HAP-1 (cell line): ENCODE measurements at regions not wholly inside any gene's neighbourhood (a gene's known extent, or its start where the extent isn't known, plus 50 kb on each side); places are given as distances from the start of the nearest gene placed in this dataset.
"Not testable (repeated sequence)": the region's sequence is repeated elsewhere in the genome, so short reads cannot be mapped to it uniquely, and the experiment has no call there.

Experiments used
- DNase-seq, 2 experiments: peaks; one replicate each; pipeline ENCODE4 v3.0.0-alpha.2; 2016 to 2020; ENCODE audit warnings: low spot score in 2 of 2
- H3K27me3 ChIP-seq: fragments of 250-450 bp; sonication (Bioruptor Pico); 2 replicates; pipeline ENCODE4 v1.5.1; 2020; ENCODE audit warnings: low read depth, mild to moderate bottlenecking, moderate library complexity
- H3K36me3 ChIP-seq: fragments of 250-450 bp; sonication (Bioruptor Pico); replicated peaks from 2 replicates; pipeline ENCODE4 v1.5.1; 2020; ENCODE audit warnings: mild to moderate bottlenecking
- H3K4me1 ChIP-seq: fragments of 250-450 bp; sonication (Bioruptor Pico); 2 replicates; pipeline ENCODE4 v1.5.1; 2020; ENCODE audit warnings: mild to moderate bottlenecking
- H3K4me3 ChIP-seq: fragments of 250-450 bp; sonication (Bioruptor Pico); 2 replicates; pipeline ENCODE4 v1.5.1; 2020; ENCODE audit warnings: mild to moderate bottlenecking, moderate library complexity
- H3K9me3 ChIP-seq: fragments of 250-450 bp; sonication (Bioruptor Pico); 2 replicates; pipeline ENCODE4 v1.5.1; 2020; ENCODE audit warnings: mild to moderate bottlenecking, moderate library complexity
- in situ Hi-C: fragments of 300-500 bp; cut with MboI; formaldehyde crosslinking; loops from 3 replicates; pipeline ENCODE4 v1.14.3; 2020; ENCODE audit warnings: low sequenced_read_pairs, inconsistent platforms, mixed read lengths

DNA sequence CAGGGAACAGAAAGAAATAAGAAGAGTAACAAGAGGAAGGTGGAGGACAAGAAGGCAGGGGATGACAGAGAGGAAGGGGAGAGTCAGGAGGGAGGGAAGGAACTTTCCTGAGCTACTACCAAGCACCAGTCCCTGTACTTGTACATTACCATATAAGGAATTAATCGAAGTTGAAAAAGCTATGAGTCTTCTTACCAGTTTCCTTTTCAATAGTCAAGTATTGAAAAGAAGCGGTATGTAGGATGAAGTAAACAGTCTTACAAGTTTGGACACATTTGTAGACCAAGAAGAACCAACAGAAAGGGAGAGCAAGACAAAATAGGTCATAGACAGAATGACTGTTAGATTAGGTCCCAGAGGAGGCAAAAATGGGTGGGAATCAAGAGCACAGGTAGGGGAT, 629.7 kb upstream of the DIPK2B start:
- Histone ChIP-seq H3K27me3 (no peaks in the 10 kb centered on the region), H3K4me3 (no peak overlapping the region), H3K9me3 (no peaks in the 10 kb centered on the region), H3K4me1 (no peaks in the 10 kb centered on the region), H3K36me3 (peaks cover 17% of the 10 kb centered on the region)
- no peak for DNase-seq
- in situ Hi-C loops, result loop anchor here (25.0 kb wide), 2 partner anchors 318 to 532 kb away; no protein-coding TSS in a partner anchor

DNA sequence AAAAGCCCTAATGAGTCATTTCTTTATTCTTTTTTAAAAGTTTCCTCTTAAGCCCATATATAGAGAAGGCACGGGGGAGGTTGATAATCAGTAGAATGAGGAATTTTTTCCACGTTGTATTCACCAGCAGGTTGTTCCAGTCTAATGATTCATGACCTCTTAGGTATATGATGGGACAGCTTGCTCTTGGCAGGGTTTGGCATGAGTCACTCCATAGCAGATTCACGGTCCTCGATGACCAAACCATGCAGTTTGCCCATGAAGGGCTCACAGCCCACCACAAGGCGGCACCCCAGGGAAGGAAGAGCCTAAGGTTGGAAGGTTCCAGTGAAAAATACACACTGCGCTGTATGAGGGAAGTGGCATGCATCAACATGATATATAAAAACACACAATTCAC, 623.8 kb upstream of the DIPK2B start:
- Histone ChIP-seq H3K4me1 (no peaks in the 10 kb centered on the region), H3K9me3 (no peaks in the 10 kb centered on the region), H3K36me3 (peaks cover 19% of the 10 kb centered on the region), H3K27me3 (no peaks in the 10 kb centered on the region), H3K4me3 (no peak overlapping the region)
- peak in 1 of 2 experiments; percentile 32 for DNase-seq
- in situ Hi-C loops, result no loop called here

DNA sequence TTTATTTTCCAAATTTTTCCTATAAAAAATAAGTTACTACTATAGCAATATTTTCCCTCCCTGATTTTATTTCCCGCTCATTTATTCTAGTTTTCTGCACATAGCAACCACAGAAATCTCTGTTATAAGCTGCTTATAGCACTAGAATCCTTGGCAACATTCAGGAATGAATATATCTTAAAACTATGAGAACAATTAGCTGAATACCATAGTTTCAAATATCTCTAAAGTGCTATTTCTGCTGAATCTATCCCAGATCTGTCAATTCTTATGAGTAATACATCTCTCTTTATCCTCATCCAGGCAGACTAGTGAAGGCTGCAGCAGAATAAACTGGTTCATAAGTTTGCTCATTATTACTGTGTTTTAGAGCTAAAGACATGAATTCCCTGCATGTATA, 622.9 kb upstream of the DIPK2B start:
- no peaks in the 10 kb centered on the region for H3K4me1 ChIP-seq
- no peak for DNase-seq
- H3K9me3 ChIP-seq, result no peaks in the 10 kb centered on the region
- in situ Hi-C loops, result no loop called here
- peaks cover 29% of the 10 kb centered on the region for H3K36me3 ChIP-seq
- no peak overlapping the region for H3K4me3 ChIP-seq
- H3K27me3 ChIP-seq, result no peaks in the 10 kb centered on the region

DNA sequence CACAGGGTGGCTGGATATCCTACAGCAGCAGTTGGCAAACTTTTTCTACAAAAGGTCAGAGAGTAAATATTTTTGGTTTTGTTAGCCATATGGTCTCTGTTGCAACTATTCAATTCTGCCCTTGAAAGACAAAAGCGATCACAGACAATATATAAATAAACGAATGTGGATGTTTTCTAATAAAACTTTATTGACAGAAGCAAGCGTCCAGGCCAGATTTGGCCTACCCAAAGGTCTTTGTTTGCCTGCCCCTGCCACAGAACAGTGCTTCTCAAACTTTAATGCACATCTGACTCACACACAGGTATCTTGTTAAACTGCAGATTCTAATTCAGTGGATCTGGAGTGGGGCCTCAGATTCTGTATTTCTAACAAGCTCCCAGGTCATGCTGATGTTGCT, 621.4 kb upstream of the DIPK2B start:
- H3K36me3 ChIP-seq, result peaks cover 36% of the 10 kb centered on the region
- no peaks in the 10 kb centered on the region for H3K9me3 ChIP-seq
- no peaks in the 10 kb centered on the region for H3K4me1 ChIP-seq
- H3K4me3 ChIP-seq, result no peak overlapping the region
- DNase-seq, result no peak
- H3K27me3 ChIP-seq, result no peaks in the 10 kb centered on the region
- in situ Hi-C loops, result no loop called here

DNA sequence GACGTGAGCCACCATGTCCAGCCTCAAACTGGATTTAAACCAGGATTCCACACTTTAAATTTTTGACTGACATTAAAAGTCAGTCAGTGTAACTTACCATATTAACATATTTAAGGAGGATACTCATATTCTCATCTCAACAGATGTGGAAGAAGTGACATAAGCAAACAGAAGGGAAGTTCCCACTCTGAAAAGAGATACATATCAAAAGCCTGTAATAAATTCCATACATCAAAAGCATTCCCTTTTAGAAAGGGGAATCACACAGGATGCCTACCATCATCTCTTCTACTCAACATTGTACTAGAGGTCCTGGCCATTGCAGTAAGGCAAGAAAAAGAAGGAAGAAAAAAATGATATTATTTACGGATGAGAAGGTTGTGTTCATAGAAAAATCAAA, 618.2 kb upstream of the DIPK2B start:
- peaks cover 45% of the 10 kb centered on the region for H3K36me3 ChIP-seq
- H3K27me3 ChIP-seq, result no peaks in the 10 kb centered on the region
- in situ Hi-C loops, result no loop called here
- no peak overlapping the region for H3K4me3 ChIP-seq
- no peak for DNase-seq
- H3K4me1 ChIP-seq, result no peaks in the 10 kb centered on the region
- no peaks in the 10 kb centered on the region for H3K9me3 ChIP-seq

DNA sequence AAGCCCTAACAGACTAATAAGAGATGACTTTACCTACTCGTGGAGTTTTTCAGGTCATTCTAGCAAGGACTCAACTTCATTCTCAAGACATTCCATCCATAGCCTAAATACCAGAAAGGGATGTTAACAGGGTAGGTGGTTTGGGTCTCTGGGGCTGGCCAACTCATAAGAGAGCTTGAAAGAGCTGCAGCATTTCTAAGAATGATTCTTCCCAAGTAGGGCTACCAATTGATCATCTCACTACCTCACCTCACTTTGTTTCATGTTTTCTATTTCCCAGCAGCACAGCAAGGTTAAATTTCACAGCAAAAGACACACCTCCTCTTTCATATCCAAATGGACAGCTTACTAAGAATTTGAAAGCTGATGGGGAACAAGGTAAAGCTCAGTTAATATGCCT, 614.8 kb upstream of the DIPK2B start:
- peaks cover 13% of the 10 kb centered on the region for H3K4me1 ChIP-seq
- H3K9me3 ChIP-seq, result peaks cover 3% of the 10 kb centered on the region; the same call in 1 of the 2 replicates
- no peak overlapping the region for H3K4me3 ChIP-seq
- H3K36me3 ChIP-seq, result peaks cover 37% of the 10 kb centered on the region
- in situ Hi-C loops, result no loop called here
- no peaks in the 10 kb centered on the region for H3K27me3 ChIP-seq
- DNase-seq, result no peak

DNA sequence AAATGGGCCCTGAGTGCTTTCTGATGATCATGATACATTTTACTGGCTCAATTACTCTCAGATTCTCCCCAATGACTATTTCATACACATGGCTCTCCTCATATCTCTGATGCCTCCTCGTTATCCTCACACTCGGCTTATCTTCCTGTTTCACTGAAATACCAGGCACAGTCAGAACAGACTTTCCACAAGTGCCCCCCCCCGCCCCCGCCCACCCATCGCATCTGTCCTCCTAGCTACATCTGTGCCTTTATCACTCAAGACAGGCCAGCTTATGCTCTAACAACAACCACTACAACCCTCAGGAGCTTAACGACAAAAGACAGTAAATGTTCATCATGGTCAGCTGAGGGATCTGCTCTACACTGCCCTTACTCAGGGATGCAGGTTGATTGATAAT, 610.6 kb upstream of the DIPK2B start:
- Histone ChIP-seq H3K4me3 (no peak overlapping the region), H3K9me3 (peaks cover 3% of the 10 kb centered on the region; the same call in 1 of the 2 replicates), H3K27me3 (no peaks in the 10 kb centered on the region), H3K4me1 (peaks cover 25% of the 10 kb centered on the region), H3K36me3 (peaks cover 20% of the 10 kb centered on the region)
- in situ Hi-C loops, result no loop called here
- DNase-seq, result no peak

DNA sequence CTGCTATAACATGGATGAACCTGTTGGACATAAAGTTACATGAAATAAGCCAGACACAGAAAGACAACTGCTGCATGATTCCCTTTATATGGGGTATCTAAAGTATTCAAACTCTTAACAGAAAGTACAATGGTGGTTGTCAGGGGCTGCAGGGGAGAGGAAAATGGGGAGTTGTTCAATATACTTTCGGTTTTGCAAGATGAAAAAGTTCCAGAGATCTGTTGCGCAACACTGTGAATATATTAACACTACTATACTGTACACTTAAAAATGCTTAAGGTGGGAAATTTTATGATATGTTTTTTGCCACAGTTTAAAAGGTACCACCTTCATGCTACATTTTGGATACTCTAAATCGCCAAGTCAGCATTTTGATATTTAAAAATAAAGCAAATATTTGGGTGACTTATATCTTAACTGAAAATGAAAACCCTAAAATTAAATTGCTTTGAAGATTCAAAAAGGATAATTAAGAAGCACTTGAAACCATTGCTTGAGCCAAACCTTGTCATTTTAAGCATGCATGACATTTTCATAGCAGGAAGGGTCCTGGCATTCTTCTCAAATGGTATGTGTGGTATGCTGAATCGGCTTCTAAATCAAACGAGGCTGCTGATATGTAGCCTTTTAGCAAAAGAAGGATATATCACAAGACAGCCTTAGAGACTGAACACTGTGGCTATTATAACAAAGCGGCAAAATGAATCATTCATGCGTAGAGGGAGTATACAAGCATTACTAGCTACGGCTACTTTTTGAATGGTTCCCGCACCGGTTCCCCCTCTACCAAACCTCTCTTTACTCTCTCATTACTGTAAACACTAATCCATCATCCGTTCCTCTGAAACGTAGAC, 607.1 kb upstream of the DIPK2B start:
- DNase-seq, result peak in 1 of 2 experiments; percentile 28
- Histone ChIP-seq H3K4me3 (no peak overlapping the region), H3K4me1 (peaks cover 35% of the 10 kb centered on the region), H3K27me3 (no peaks in the 10 kb centered on the region), H3K9me3 (no peaks in the 10 kb centered on the region), H3K36me3 (peaks cover 5% of the 10 kb centered on the region; the same call in 1 of the 2 replicates)
- in situ Hi-C loops, result no loop called here

DNA sequence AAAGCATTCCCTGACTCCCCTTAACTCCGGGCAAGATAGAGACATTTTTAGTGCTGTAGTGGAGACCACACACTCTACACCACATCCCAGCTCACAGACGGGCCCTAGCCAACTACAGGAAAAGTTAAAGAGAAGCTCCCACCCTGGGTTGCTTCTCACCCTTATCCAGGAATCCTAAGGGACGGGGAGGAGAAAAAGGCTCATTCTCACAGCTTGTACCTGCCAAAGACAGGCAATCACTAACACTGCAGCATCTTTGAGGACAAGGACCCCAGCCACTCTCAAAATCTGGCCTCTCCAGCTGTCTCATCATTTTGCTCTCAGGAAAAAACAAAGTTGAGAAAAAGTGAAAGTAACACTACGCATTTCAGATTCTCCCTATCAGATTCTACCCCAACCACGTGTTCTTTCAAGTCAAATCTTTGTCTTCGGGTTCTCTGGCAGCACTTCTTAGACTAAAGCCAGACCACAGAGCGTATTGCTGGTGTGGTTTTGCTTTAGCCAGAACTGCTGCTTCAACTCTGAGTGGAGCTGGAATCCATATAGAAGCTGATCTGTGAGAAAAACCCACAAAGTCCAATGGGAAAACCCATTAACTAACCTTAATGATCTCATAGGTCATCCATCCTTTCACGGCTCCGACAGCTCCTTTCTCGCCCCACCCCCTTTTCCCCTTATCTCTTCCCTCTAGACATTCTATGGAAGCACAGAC, 605.9 kb upstream of the DIPK2B start:
- no peak for DNase-seq
- H3K36me3 ChIP-seq, result peaks cover 7% of the 10 kb centered on the region; the same call in 1 of the 2 replicates
- no peak overlapping the region for H3K4me3 ChIP-seq
- no peaks in the 10 kb centered on the region for H3K27me3 ChIP-seq
- in situ Hi-C loops, result no loop called here
- H3K4me1 ChIP-seq, result peaks cover 38% of the 10 kb centered on the region
- H3K9me3 ChIP-seq, result no peaks in the 10 kb centered on the region

DNA sequence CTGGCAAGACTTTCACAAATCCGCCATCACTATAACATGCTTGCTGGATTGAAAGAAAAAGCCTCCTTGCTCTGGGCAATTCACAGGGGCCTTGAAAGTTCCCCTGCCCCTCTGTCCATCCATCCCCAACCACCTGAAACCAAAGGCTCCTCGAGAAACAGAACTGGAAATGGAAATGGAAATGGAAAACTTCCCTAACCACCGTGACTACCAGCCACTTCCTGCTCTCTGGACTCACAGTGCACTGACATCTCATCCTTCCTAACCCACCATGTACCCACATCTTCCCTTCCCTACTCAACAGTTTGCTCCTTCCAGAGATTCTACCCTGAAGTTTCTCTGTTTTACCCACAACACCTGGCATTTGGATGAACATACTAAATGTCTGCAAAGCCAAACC, 603.6 kb upstream of the DIPK2B start:
- DNase-seq, result no peak
- peaks cover 12% of the 10 kb centered on the region; the same call in 1 of the 2 replicates for H3K36me3 ChIP-seq
- H3K4me3 ChIP-seq, result no peak overlapping the region
- no peaks in the 10 kb centered on the region for H3K27me3 ChIP-seq
- H3K9me3 ChIP-seq, result no peaks in the 10 kb centered on the region
- in situ Hi-C loops, result no loop called here
- peaks cover 22% of the 10 kb centered on the region for H3K4me1 ChIP-seq

DNA sequence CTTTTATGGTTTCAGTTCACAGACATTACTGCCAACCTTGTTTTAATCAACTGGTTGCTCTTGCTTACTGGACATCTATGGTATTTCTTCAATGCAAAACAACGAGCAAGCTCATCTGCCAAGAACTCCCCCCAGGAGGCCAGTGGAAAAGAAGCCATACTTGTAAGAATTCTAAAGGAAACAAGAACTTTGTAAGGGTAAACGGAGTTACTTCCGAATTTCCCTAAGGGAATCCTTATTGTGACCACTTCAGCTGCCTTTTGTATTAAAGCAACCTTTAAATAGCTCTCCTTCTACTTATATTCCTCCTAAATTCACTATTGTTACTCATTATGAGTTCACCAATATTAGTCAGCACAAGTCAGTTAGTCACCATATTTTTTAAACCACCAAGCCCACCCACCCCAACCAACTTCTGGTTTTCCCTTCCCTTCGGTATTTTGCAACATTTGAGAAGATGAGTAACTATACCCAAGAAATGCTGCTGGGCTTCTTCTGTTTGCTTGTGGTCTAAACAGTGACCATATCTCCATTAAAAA, 602.8 kb upstream of the DIPK2B start:
- no peak overlapping the region for H3K4me3 ChIP-seq
- H3K27me3 ChIP-seq, result no peaks in the 10 kb centered on the region
- H3K9me3 ChIP-seq, result no peaks in the 10 kb centered on the region
- DNase-seq, result peak in 1 of 2 experiments; percentile 25
- peaks cover 18% of the 10 kb centered on the region for H3K4me1 ChIP-seq
- peaks cover 7% of the 10 kb centered on the region; the same call in 1 of the 2 replicates for H3K36me3 ChIP-seq
- in situ Hi-C loops, result no loop called here

DNA sequence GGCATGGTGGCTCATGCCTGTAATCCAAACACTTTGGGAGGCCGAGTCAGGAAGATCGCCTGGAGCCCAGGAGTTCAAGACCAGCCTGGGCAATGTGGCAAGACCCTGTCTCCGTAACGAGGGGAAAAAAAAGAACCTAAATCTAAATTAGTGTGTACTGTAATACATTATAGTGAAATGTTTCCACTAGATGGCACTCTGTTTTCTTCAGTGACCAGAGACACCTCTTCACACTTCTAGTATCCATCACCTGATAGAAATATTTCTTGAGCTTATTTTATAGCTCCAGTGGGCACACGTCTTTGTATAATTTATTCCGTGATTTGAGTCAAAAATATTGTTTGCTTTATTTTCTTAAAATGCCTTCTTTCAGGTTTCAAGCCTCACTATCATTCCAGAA, 600.9 kb upstream of the DIPK2B start:
- H3K27me3 ChIP-seq, result no peaks in the 10 kb centered on the region
- H3K36me3 ChIP-seq, result 0 out of 2 replicates have a peak, but pooled peaks cover 7% of the 10 kb centered on the region
- DNase-seq, result peak in 1 of 2 experiments; percentile 50
- H3K4me3 ChIP-seq, result no peak overlapping the region
- H3K4me1 ChIP-seq, result peaks cover 18% of the 10 kb centered on the region
- no peaks in the 10 kb centered on the region for H3K9me3 ChIP-seq
- in situ Hi-C loops, result no loop called here

DNA sequence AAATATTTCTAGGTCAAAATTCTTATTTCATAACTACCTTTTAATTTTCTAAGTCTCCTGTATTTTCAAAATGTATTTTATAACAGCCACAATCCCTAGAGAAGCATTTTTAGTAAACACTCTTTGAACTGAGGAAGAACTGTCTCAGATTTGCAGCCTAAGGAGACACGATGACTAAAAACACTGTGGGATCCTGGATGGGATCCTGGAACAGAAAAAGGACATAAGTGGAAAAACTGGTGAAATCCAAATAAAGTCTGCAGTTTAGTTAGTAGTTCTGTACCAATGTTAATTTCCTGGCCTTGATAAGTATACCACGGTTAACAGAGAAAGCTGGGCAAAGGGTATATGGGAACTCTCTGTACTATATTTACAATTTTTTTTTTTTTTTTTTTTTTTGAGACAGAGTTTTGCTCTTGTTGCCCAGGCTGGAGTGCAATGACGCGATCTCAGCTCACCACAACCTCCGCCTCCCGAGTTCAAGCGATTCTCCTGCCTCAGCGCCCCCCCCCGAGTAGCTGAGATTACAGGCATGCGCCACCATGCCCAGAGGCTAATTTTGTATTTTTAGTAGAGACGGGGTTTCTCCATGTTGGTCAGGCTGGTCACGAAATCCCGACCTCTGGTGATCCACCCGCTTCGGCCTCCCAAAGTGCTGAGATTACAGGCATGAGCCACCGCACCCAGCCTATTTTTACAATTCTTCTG, 600.2 kb upstream of the DIPK2B start:
- H3K27me3 ChIP-seq, in situ Hi-C loops, H3K9me3 ChIP-seq, H3K36me3 ChIP-seq, H3K4me3 ChIP-seq, DNase-seq: not testable (repeated sequence)
- H3K4me1 ChIP-seq, result peaks cover 18% of the 10 kb centered on the region
